Hepatocyte (in vitro differentiated cells): ENCODE measurements at regions not wholly inside any gene's neighbourhood (a gene's known extent, or its start where the extent isn't known, plus 50 kb on each side); places are given as distances from the start of the nearest gene placed in this dataset.

Source experiments
- EZH2phosphoT487 ChIP-seq: fragments of 200-600 bp; sonication (generic); IDR thresholded peaks from one replicate; pipeline ENCODE4 v1.6.1; 2018; ENCODE audit warnings: antibody characterized with exemption, mild to moderate bottlenecking, low read depth, moderate library complexity; ENCODE audit not compliant: unreplicated experiment, severe bottlenecking
- TF ChIP-seq, protein P1 (sequence below): fragments of 200-600 bp; sonication (generic); IDR thresholded peaks from 2 replicates; pipeline ENCODE4 v1.5.1; 2016; ENCODE audit warnings: antibody characterized with exemption, mild to moderate bottlenecking; ENCODE audit not compliant: poor library complexity

DNA sequence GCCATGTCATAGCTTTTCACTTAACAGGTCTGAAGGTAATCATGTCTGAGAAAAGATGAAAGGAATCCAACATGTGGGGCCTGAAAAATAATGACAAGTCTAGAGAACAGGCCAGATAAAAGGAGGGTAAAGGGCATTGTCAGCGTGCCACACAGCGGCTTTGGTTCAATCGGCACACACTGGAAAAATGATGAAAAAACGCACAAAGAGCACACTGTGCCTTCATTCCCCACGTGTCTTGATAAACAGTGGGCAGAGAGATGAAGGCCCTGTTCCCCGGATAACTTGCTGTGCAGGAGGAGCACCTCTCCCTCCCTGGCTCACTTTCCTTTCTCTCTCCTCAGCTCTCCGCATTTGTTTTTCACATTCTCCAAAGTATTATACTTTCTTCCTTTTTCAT is 766.3 kb downstream of the TDRD15 start:
- TF ChIP-seq EZH2phosphoT487 = no peak
- TF ChIP-seq, protein P1, sequence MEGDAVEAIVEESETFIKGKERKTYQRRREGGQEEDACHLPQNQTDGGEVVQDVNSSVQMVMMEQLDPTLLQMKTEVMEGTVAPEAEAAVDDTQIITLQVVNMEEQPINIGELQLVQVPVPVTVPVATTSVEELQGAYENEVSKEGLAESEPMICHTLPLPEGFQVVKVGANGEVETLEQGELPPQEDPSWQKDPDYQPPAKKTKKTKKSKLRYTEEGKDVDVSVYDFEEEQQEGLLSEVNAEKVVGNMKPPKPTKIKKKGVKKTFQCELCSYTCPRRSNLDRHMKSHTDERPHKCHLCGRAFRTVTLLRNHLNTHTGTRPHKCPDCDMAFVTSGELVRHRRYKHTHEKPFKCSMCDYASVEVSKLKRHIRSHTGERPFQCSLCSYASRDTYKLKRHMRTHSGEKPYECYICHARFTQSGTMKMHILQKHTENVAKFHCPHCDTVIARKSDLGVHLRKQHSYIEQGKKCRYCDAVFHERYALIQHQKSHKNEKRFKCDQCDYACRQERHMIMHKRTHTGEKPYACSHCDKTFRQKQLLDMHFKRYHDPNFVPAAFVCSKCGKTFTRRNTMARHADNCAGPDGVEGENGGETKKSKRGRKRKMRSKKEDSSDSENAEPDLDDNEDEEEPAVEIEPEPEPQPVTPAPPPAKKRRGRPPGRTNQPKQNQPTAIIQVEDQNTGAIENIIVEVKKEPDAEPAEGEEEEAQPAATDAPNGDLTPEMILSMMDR = no peak
